IgD-negative memory B cell (primary cell): ENCODE measurements at regions not wholly inside any gene's neighbourhood (a gene's known extent, or its start where the extent isn't known, plus 50 kb on each side); places are given as distances from the start of the nearest gene placed in this dataset.
"Not testable (repeated sequence)": the region's sequence is repeated elsewhere in the genome, so short reads cannot be mapped to it uniquely, and the experiment has no call there.

Experiments
- H3K27ac Mint-ChIP-seq, 3 donors: one replicate each; pipeline ENCODE4 v1.8.0; 2020 to 2022; ENCODE audit warnings: mild to moderate bottlenecking in 3 of 3, mixed read lengths in 3 of 3, moderate library complexity in 1 of 3
- H3K27me3 Mint-ChIP-seq: one replicate; pipeline ENCODE4 v1.8.0; 2021; ENCODE audit warnings: mixed read lengths
- H3K36me3 Mint-ChIP-seq: one replicate; pipeline ENCODE4 v1.8.0; 2020; ENCODE audit warnings: mild to moderate bottlenecking, mixed read lengths
- H3K4me1 Mint-ChIP-seq, 3 donors: one replicate each; pipeline ENCODE4 v1.8.0; 2020 to 2022; ENCODE audit warnings: mixed read lengths in 3 of 3, mild to moderate bottlenecking in 1 of 3
- H3K4me3 Mint-ChIP-seq, 4 donors: one replicate each; pipeline ENCODE4 v1.8.0; 2020 to 2022; ENCODE audit warnings: mild to moderate bottlenecking in 4 of 4, mixed read lengths in 4 of 4, moderate library complexity in 3 of 4
- H3K9me3 Mint-ChIP-seq, 3 donors: one replicate each; pipeline ENCODE4 v1.8.0; 2020 to 2021; ENCODE audit warnings: mixed read lengths in 3 of 3, mild to moderate bottlenecking in 1 of 3

DNA sequence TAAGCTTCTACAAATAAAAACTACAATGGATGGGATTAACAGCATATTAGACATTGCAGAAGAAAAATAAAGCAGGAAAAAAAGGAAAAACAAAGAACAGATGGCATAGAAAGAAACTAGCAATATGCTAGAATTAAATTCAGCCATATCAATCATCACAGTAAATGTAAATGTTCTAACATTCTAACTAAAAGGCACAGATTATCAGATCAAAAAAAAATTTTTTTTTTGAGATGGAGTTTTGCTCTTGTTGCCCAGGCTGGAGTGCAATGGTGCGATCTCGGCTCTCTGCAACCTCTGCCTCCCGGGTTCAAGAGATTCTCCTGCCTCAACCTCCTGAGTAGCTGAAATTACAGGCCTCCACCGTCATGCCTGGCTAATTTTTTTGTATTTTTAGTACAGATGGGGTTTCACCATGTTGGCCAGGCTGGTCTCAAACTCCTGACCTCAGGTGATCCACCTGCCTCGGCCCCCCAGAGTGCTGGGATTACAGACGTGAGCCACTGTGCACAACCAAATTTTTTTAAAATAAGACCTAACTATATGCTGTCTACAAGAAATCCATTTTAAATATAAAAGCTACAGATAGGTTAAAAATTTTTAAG, 50.7 kb upstream of the GATA2 start:
- H3K4me3 Mint-ChIP-seq, H3K36me3 Mint-ChIP-seq, H3K4me1 Mint-ChIP-seq, H3K27ac Mint-ChIP-seq: not testable (repeated sequence)
- Mint-ChIP-seq H3K9me3 (peaks cover 3 to 15% (median 10%) of the 10 kb centered on the region in 3 donors), H3K27me3 (peaks cover 25% of the 10 kb centered on the region)
